DMS53 (cell line): ENCODE measurements at regions not wholly inside any gene's neighbourhood (a gene's known extent, or its start where the extent isn't known, plus 50 kb on each side); places are given as distances from the start of the nearest gene placed in this dataset.
"Not testable (repeated sequence)": the region's sequence is repeated elsewhere in the genome, so short reads cannot be mapped to it uniquely, and the experiment has no call there.

Source experiments
- DNase-seq: peaks from one replicate; lab custom pipeline; 2025; lab: John Stamatoyannopoulos, UW

- peak; percentile 11 for DNase-seq
Measured at GRCh38 chr3:75840160-75840559, 54.8 kb upstream of the ZNF717 start.

DNA sequence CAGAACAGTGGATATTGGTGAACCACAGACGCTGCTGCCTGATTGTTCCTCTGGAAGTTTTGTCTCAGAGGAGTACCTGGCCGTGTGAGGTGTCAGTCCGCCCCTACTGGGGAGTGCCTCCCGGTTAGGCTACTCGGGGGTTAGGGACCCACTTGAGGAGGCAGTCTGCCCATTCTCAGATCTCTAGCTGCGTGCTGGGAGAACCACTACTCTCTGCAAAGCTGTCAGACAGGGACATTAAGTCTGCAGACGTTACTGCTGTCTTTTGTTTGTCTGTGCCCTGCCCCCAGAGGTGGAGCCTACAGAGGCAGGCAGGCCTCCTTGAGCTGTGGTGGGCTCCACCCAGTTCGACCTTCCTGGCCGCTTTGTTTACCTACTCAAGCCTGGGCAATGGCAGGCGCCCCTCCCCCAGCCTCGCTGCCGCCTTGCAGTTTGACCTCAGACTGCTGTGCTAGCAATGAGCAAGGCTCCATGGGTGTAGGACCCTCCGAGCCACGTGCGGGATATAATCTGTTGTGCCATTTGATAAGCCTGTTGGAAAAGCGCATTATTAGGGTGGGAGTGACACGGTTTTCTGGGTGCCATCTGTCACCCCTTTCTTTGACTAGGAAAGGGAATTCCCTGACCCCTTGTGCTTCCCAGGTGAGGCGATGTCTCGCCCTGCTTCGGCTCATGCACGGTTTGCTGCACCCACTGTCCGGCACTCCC lies 65.1 kb upstream of the ZNF717 start:
- DNase-seq, result peak; percentile 17

GRCh38 chr3:75863130-75863529 lies 77.8 kb upstream of the ZNF717 start:
- DNase-seq, result no peak

DNA sequence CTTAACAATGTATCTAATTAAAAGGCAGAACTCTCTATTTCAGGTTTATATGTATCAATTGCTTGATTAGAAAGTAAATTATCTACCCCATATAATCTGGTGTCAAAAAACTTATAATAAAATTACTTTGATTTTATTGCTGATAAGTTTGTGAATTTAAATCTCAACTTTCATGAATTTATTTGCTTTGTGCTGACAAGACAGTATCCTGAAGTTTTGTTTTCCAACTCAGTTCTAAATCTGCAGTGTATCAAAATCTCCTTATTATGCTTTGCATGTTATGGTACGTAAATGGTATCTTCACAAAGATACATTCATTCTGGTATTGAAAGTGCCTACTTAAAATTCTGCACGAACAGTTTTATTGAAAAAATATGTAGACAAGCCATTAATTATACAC lies 78.5 kb upstream of the ZNF717 start:
- no peak for DNase-seq

DNA sequence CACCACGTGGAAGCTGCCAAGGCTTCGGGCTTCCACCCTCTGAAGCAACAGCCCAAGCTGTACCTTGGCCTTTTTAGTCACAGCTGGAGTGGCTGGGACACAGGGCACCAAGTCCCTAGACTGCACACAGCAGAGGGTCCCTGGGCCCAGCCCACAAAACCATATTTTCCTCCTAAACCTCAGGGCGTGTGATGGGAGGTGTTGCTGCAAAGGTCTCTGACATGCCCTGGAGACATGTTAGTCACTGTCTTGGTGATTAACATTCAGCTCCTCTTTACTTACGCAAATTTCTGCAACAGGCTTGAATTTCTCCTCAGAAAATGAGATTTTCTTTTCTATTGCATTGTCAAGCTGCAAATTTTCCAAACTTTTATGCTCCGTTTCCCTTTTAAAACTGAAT lies 98.4 kb upstream of the ZNF717 start:
- DNase-seq, result not testable (repeated sequence)

DNA sequence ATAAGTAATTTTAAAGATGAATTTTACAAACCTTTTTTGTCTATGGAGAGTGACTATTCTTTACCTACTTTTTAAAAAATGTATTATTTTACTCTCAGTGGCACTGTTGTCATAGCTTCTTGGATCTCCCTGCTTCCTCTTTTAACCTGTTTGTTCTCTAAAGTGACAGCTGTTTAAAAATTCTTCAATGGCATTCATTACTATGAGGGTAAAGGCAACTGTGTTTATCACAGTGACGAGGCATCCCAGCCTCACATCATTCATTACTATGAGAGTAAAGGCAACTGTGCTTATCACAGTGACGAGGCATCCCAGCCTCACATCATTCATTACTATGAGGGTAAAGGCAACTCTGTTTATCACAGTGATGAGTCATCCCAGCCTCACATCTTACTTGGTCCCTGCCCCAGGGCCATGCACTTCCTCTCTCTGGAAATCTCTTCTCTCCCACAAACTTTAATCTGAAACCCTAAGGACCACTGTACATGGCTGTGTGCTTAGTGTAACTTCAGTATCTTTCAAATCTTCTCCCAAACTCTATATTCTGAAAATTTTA lies 101.7 kb upstream of the ZNF717 start:
- DNase-seq, result no peak

- no peak for DNase-seq
Measured at GRCh38 chr3:75894234-75894633, 108.9 kb upstream of the ZNF717 start.

GRCh38 chr3:75896265-75896664 lies 110.9 kb upstream of the ZNF717 start:
- no peak for DNase-seq

GRCh38 chr3:75901446-75901845 lies 116.1 kb upstream of the ZNF717 start:
- not testable (repeated sequence) for DNase-seq

GRCh38 chr3:75906555-75907112 lies 121.3 kb upstream of the ZNF717 start:
- peak; percentile 72 for DNase-seq

- DNase-seq, result no peak
Measured at GRCh38 chr3:75913800-75914350, 128.5 kb upstream of the ZNF717 start.

DNA sequence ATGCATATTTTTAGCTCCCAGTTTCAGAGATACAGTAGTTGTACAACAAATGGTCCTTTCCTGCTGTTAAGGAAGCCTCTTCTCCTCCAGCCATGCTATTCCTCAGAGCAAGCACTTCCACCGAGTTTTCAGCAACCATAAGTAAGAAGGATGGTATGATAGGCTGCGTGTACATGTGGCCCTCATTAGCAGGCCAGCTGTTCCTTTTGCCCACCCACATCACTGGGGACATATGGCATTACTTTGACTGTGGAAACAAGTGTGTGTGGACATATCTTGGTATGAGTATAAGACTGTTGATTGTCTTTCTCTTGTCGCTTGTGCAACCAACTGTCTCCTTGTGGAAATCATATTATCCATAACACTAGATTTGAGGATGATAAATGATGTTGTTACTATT lies 129.4 kb upstream of the ZNF717 start:
- DNase-seq, result not testable (repeated sequence)

- no peak for DNase-seq
Measured at GRCh38 chr3:75938921-75939320, 153.6 kb upstream of the ZNF717 start.

DNA sequence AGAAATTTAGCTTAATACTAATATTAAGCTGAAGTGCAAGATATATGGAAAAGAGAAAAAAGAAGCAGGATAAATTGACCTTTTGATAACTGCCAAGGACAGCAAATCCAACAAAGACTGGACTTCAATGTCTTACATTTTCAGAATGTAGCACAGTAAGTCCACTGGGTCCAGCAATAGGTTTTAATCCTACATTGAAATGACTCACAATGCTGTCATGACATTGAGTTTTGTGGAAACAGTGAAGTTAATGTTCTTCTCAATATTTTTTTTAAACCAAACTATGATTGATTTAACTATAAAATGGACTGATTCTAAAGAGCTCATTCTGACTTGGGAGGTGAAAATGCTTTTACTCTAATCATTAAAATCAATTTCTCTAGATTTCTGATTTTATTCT lies 166.6 kb upstream of the ZNF717 start:
- DNase-seq, result no peak

- not testable (repeated sequence) for DNase-seq
Measured at GRCh38 chr3:75960031-75960430, 174.7 kb upstream of the ZNF717 start.

DNA sequence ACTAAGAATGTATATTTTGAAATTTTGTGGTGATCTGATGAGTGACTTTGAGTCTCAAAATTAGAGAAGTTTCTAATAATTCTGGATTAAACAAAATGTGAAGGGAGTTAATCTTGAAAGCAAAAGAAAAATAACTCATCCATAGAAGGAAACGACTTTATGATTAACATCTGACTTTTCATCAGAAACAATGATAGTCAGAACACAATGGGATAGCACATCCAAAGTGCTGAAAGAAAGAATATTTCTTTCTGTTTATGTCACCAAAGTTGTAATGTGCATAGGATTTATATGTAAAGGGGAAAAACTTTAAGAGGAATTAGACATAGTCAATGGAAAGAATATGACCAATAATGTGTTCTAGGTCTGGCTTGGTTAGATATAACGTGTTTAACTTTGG lies 176.7 kb upstream of the ZNF717 start:
- DNase-seq, result not testable (repeated sequence)

DNA sequence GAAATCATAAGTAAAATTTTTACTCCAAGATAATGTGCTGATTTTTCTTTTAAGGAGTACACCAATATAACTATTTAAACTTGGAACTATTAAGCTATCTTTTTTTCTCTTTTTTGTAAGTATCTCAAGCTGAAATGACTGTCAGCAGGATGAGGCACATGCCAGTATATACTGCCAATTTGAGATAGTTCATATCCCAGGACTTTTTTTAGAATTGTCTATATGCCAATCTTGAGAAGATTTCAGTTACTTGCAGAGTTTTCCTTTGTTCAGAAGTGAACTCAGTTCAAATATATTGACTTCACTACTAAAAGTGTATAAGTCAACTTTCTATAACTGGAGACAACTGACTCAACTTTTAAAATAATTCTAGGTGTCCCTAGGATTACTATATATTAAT lies 181.7 kb upstream of the ZNF717 start:
- DNase-seq, result no peak

DNA sequence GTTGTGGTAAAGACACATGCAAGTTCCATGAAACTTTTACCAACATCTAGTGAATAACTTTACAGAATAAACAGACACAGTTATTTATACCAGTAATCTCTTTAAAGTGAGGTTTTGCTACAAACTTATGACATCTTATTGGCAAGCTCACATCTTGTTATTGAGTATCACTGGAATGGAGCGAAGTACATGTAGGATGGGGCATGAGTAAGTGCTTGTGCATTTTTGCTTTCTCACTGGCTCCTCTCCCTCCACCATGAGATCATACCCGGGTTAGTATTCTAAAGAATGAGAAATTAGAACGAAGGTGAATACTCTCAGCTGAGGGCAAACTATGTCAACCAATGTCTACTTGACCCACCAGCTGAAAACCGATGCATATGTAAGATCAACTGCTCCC lies 193.3 kb upstream of the ZNF717 start:
- no peak for DNase-seq

GRCh38 chr3:75981401-75981800 lies 196.1 kb upstream of the ZNF717 start:
- DNase-seq, result no peak

DNA sequence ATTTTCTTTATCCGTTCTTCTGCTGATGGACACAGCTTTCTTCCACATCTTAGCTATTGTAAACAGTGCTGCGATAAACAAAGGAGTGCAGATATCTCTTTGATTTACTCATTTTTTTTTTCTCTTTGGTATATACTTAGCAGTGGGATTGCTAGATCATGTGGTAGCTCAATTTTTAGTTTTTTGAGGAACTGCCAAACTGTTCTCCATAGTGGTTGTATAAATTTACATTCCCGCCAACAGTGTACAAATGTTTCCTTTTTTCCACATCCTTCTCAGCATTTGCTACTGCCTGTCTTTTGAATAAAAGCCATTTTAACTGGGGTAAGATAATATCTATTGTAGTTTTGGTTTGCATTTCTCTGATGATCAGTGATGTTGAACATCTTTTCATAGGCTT lies 196.8 kb upstream of the ZNF717 start:
- DNase-seq, result no peak

- no peak for DNase-seq
Measured at GRCh38 chr3:75983111-75983510, 197.8 kb upstream of the ZNF717 start.

GRCh38 chr3:75983609-75984290 lies 198.4 kb upstream of the ZNF717 start:
- no peak for DNase-seq

DNA sequence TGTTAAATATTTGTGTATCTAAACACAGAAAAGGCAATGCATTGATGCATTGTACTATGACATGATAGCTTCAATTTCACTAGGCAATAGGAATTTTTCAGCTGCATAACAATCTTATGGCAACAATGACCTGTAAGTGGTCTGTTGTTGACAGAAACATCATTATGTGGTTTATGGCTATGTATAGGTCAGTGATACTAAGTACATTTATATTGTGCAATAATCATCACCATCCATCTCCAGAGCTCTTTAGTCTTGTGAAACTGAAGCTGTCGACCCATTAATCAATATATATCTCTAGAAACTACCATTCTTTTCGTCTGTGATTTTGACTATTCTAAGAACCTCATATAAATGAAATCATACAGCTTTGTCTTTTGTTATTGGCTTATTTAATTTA lies 200.1 kb upstream of the ZNF717 start:
- peak; percentile 5 for DNase-seq
